HG02970 (cell line): ENCODE measurements at regions not wholly inside any gene's neighbourhood (a gene's known extent, or its start where the extent isn't known, plus 50 kb on each side); places are given as distances from the start of the nearest gene placed in this dataset.
"Not testable (repeated sequence)": the region's sequence is repeated elsewhere in the genome, so short reads cannot be mapped to it uniquely, and the experiment has no call there.

Experiments
- ATAC-seq: cut with Tn5 transposase; IDR thresholded peaks from one replicate; pipeline ENCODE4 v1.9.1; 2021; ENCODE audit warnings: mild to moderate bottlenecking, moderate library complexity, moderate number of reproducible peaks; ENCODE audit not compliant: unreplicated experiment, low FRiP score

- ATAC-seq: no peak
Observed at GRCh38 chr11:91585035-91585801, 639.4 kb upstream of the FAT3 start.

GRCh38 chr11:91563176-91563575 lies 661.4 kb upstream of the FAT3 start:
- no peak for ATAC-seq

- no peak for ATAC-seq
Observed at GRCh38 chr11:91560434-91560833, 664.2 kb upstream of the FAT3 start.

- no peak for ATAC-seq
Observed at GRCh38 chr11:91538065-91538464, 686.6 kb upstream of the FAT3 start.

GRCh38 chr11:91536366-91536765 lies 688.3 kb upstream of the FAT3 start:
- no peak for ATAC-seq

GRCh38 chr11:91528965-91529364 lies 695.7 kb upstream of the FAT3 start:
- no peak for ATAC-seq

- no peak for ATAC-seq
Observed at GRCh38 chr11:91527380-91528030, 697.1 kb upstream of the FAT3 start.

GRCh38 chr11:91513734-91514133 lies 710.9 kb upstream of the FAT3 start:
- no peak for ATAC-seq

- ATAC-seq: no peak
Observed at GRCh38 chr11:91497847-91498246, 726.8 kb upstream of the FAT3 start.

- no peak for ATAC-seq
Observed at GRCh38 chr11:91495837-91496236, 728.8 kb upstream of the FAT3 start.

- ATAC-seq: no peak
Observed at GRCh38 chr11:91489989-91490388, 734.6 kb upstream of the FAT3 start.

- not testable (repeated sequence) for ATAC-seq
Observed at GRCh38 chr11:91483956-91484355, 740.7 kb upstream of the FAT3 start.

GRCh38 chr11:91481875-91482274 lies 742.7 kb upstream of the FAT3 start:
- not testable (repeated sequence) for ATAC-seq

GRCh38 chr11:91470656-91471055 lies 754.0 kb upstream of the FAT3 start:
- no peak for ATAC-seq

- no peak for ATAC-seq
Observed at GRCh38 chr11:91459840-91460239, 764.8 kb upstream of the FAT3 start.

GRCh38 chr11:91446267-91446666 lies 778.4 kb upstream of the FAT3 start:
- ATAC-seq: no peak

GRCh38 chr11:91435694-91436395 lies 788.8 kb upstream of the FAT3 start:
- no peak for ATAC-seq

- ATAC-seq: no peak
Observed at GRCh38 chr11:91433284-91434010, 791.2 kb upstream of the FAT3 start.

- no peak for ATAC-seq
Observed at GRCh38 chr11:91421641-91422040, 803.0 kb upstream of the FAT3 start.

- ATAC-seq: no peak
Observed at GRCh38 chr11:91407842-91408241, 816.8 kb upstream of the FAT3 start.

- no peak for ATAC-seq
Observed at GRCh38 chr11:91406009-91406408, 818.6 kb upstream of the FAT3 start.
